DND-41 (cell line): ENCODE measurements at regions not wholly inside any gene's neighbourhood (a gene's known extent, or its start where the extent isn't known, plus 50 kb on each side); places are given as distances from the start of the nearest gene placed in this dataset.

ENCODE experiments used
- CTCF ChIP-seq: IDR thresholded peaks from 2 replicates; pipeline ENCODE4 v1.5.1; 2012; ENCODE audit warnings: borderline replicate concordance, low read length, moderate library complexity, mild to moderate bottlenecking; ENCODE audit not compliant: poor library complexity, severe bottlenecking; ENCODE audit errors: extremely low read depth
- EZH2 ChIP-seq: IDR thresholded peaks from 3 replicates; pipeline ENCODE4 v1.6.1; 2012; ENCODE audit warnings: borderline replicate concordance, low read depth, mild to moderate bottlenecking, moderate library complexity, low read length, inconsistent platforms; ENCODE audit not compliant: severe bottlenecking

GRCh38 chr2:146124741-146125140 is 1604.8 kb upstream of the ZEB2 start:
- TF ChIP-seq CTCF (no peak), EZH2 (no peak)
